ENCODE measurements at regions not wholly inside any gene's neighbourhood (a gene's known extent, or its start where the extent isn't known, plus 50 kb on each side); places are given as distances from the start of the nearest gene placed in this dataset.
"Not testable (repeated sequence)": the region's sequence is repeated elsewhere in the genome, so short reads cannot be mapped to it uniquely, and the experiment has no call there.

- no peaks in the 10 kb centered on the region for H3K27me3 ChIP-seq (ENCODE audit: control insufficient read depth, insufficient read depth, low read length)
- no peak overlapping the region for H3K4me3 ChIP-seq (ENCODE audit: low read depth, low read length)
- Mint-ChIP-seq H3K4me3 (no peak overlapping the region), H3K36me3 (no peaks in the 10 kb centered on the region), H3K4me1 (no peaks in the 10 kb centered on the region), H3K27me3 (peaks cover 9% of the 10 kb centered on the region), H3K9me3 (peaks cover 0 to 7% (median 2%) of the 10 kb centered on the region in 7 donors), H3K27ac (no peak overlapping the region)
- no peak overlapping the region for H3K27ac ChIP-seq (ENCODE audit: insufficient read depth, low read length, poor library complexity, severe bottlenecking)
- DNase-seq (no peak), ATAC-seq (ENCODE audit: low read depth in 2 of 2) (no peak)
- no peaks in the 10 kb centered on the region for H3K36me3 ChIP-seq (ENCODE audit: control insufficient read depth, insufficient read depth, low read length)
- H3K4me1 ChIP-seq (ENCODE audit: control insufficient read depth, insufficient read depth, low read length, poor library complexity, severe bottlenecking) = no peaks in the 10 kb centered on the region
- H3K9me3 ChIP-seq (ENCODE audit: control insufficient read depth in 2 of 2, low read length in 2 of 2) = no peaks in the 10 kb centered on the region
Measured at GRCh38 chr10:8159341-8160165, 105.1 kb downstream of the GATA3 start.

- H3K9me3 ChIP-seq (ENCODE audit: control insufficient read depth in 2 of 2, low read length in 2 of 2) = peaks cover 7 to 8% of the 10 kb centered on the region in 2 experiments
- H3K27me3 ChIP-seq (ENCODE audit: control insufficient read depth, insufficient read depth, low read length) = no peaks in the 10 kb centered on the region
- DNase-seq (no peak), ATAC-seq (ENCODE audit: low read depth in 2 of 2) (no peak)
- no peak overlapping the region for H3K27ac ChIP-seq (ENCODE audit: insufficient read depth, low read length, poor library complexity, severe bottlenecking)
- peaks cover 12% of the 10 kb centered on the region for H3K36me3 Mint-ChIP-seq
- no peak overlapping the region for H3K4me3 Mint-ChIP-seq
- peaks cover 6 to 19% (median 10%) of the 10 kb centered on the region in 7 donors for H3K9me3 Mint-ChIP-seq
- peaks cover 22% of the 10 kb centered on the region for H3K27me3 Mint-ChIP-seq
- H3K36me3 ChIP-seq (ENCODE audit: control insufficient read depth, insufficient read depth, low read length) = no peaks in the 10 kb centered on the region
- H3K4me3 ChIP-seq (ENCODE audit: low read depth, low read length) = no peak overlapping the region
- H3K4me1 ChIP-seq (ENCODE audit: control insufficient read depth, insufficient read depth, low read length, poor library complexity, severe bottlenecking) = no peaks in the 10 kb centered on the region
- H3K27ac Mint-ChIP-seq = no peak overlapping the region
- H3K4me1 Mint-ChIP-seq = no peaks in the 10 kb centered on the region
Measured at GRCh38 chr10:8163824-8164223, 109.3 kb downstream of the GATA3 start.

GRCh38 chr10:8164640-8165039 is 110.2 kb downstream of the GATA3 start:
- not testable (repeated sequence) for H3K4me1 Mint-ChIP-seq; DNase-seq; H3K27ac Mint-ChIP-seq; H3K27ac ChIP-seq (ENCODE audit: insufficient read depth, low read length, poor library complexity, severe bottlenecking); H3K4me1 ChIP-seq (ENCODE audit: control insufficient read depth, insufficient read depth, low read length, poor library complexity, severe bottlenecking); H3K4me3 Mint-ChIP-seq; H3K4me3 ChIP-seq (ENCODE audit: low read depth, low read length); ATAC-seq (ENCODE audit: low read depth in 2 of 2); H3K36me3 ChIP-seq (ENCODE audit: control insufficient read depth, insufficient read depth, low read length); H3K27me3 ChIP-seq (ENCODE audit: control insufficient read depth, insufficient read depth, low read length)
- peaks cover 14% of the 10 kb centered on the region in 2 experiments for H3K9me3 ChIP-seq (ENCODE audit: control insufficient read depth in 2 of 2, low read length in 2 of 2)
- H3K9me3 Mint-ChIP-seq = peaks cover 6 to 25% (median 10%) of the 10 kb centered on the region in 7 donors
- peaks cover 20% of the 10 kb centered on the region for H3K27me3 Mint-ChIP-seq
- H3K36me3 Mint-ChIP-seq = peaks cover 13% of the 10 kb centered on the region

GRCh38 chr10:8168836-8169235 is 114.3 kb downstream of the GATA3 start:
- no peak for ATAC-seq (ENCODE audit: low read depth in 2 of 2)
- Mint-ChIP-seq H3K36me3 (peaks cover 13% of the 10 kb centered on the region), H3K27me3 (peaks cover 13% of the 10 kb centered on the region), H3K4me3 (no peak overlapping the region), H3K4me1 (no peaks in the 10 kb centered on the region), H3K27ac (no peak overlapping the region), H3K9me3 (peaks cover 4 to 22% (median 10%) of the 10 kb centered on the region in 7 donors)
- no peak for DNase-seq
- Histone ChIP-seq H3K27me3 (ENCODE audit: control insufficient read depth, insufficient read depth, low read length) (no peaks in the 10 kb centered on the region), H3K4me1 (ENCODE audit: control insufficient read depth, insufficient read depth, low read length, poor library complexity, severe bottlenecking) (no peaks in the 10 kb centered on the region), H3K36me3 (ENCODE audit: control insufficient read depth, insufficient read depth, low read length) (no peaks in the 10 kb centered on the region), H3K27ac (ENCODE audit: insufficient read depth, low read length, poor library complexity, severe bottlenecking) (no peak overlapping the region), H3K9me3 (ENCODE audit: control insufficient read depth in 2 of 2, low read length in 2 of 2) (peaks cover 14 to 15% of the 10 kb centered on the region in 2 experiments), H3K4me3 (ENCODE audit: low read depth, low read length) (no peak overlapping the region)

- ATAC-seq (ENCODE audit: low read depth in 2 of 2) = no peak
- H3K9me3 ChIP-seq (ENCODE audit: control insufficient read depth in 2 of 2, low read length in 2 of 2) = peaks cover 14 to 15% of the 10 kb centered on the region in 2 experiments
- Mint-ChIP-seq H3K4me3 (no peak overlapping the region), H3K27ac (peak overlapping the region in 2 of 3 donors; percentile 6 to 44), H3K9me3 (peaks cover 2 to 19% (median 8%) of the 10 kb centered on the region in 7 donors), H3K4me1 (peaks cover 0 to 3% (median 0%) of the 10 kb centered on the region in 4 donors), H3K27me3 (peaks cover 5% of the 10 kb centered on the region), H3K36me3 (peaks cover 13% of the 10 kb centered on the region)
- DNase-seq = no peak
- no peak overlapping the region for H3K4me3 ChIP-seq (ENCODE audit: low read depth, low read length)
- H3K27ac ChIP-seq (ENCODE audit: insufficient read depth, low read length, poor library complexity, severe bottlenecking) = no peak overlapping the region
- H3K27me3 ChIP-seq (ENCODE audit: control insufficient read depth, insufficient read depth, low read length) = no peaks in the 10 kb centered on the region
- H3K36me3 ChIP-seq (ENCODE audit: control insufficient read depth, insufficient read depth, low read length) = no peaks in the 10 kb centered on the region
- H3K4me1 ChIP-seq (ENCODE audit: control insufficient read depth, insufficient read depth, low read length, poor library complexity, severe bottlenecking) = no peaks in the 10 kb centered on the region
Measured at GRCh38 chr10:8171008-8171407, 116.5 kb downstream of the GATA3 start.

GRCh38 chr10:8172604-8173003 is 118.1 kb downstream of the GATA3 start:
- Histone ChIP-seq H3K4me1 (ENCODE audit: control insufficient read depth, insufficient read depth, low read length, poor library complexity, severe bottlenecking) (no peaks in the 10 kb centered on the region), H3K27ac (ENCODE audit: insufficient read depth, low read length, poor library complexity, severe bottlenecking) (no peak overlapping the region), H3K9me3 (ENCODE audit: control insufficient read depth in 2 of 2, low read length in 2 of 2) (peaks cover 14 to 15% of the 10 kb centered on the region in 2 experiments), H3K27me3 (ENCODE audit: control insufficient read depth, insufficient read depth, low read length) (no peaks in the 10 kb centered on the region), H3K4me3 (ENCODE audit: low read depth, low read length) (no peak overlapping the region), H3K36me3 (ENCODE audit: control insufficient read depth, insufficient read depth, low read length) (no peaks in the 10 kb centered on the region)
- peaks cover 0 to 3% (median 0%) of the 10 kb centered on the region in 4 donors for H3K4me1 Mint-ChIP-seq
- no peak for ATAC-seq (ENCODE audit: low read depth in 2 of 2)
- peaks cover 11% of the 10 kb centered on the region for H3K36me3 Mint-ChIP-seq
- H3K9me3 Mint-ChIP-seq = peaks cover 0 to 19% (median 8%) of the 10 kb centered on the region in 7 donors
- H3K27ac Mint-ChIP-seq = peak overlapping the region in 1 of 3 donors; percentile 54
- peaks cover 1% of the 10 kb centered on the region for H3K27me3 Mint-ChIP-seq
- H3K4me3 Mint-ChIP-seq = no peak overlapping the region
- DNase-seq = no peak

GRCh38 chr10:8173243-8173865 is 118.9 kb downstream of the GATA3 start:
- H3K36me3 ChIP-seq (ENCODE audit: control insufficient read depth, insufficient read depth, low read length) = no peaks in the 10 kb centered on the region
- peaks cover 5% of the 10 kb centered on the region for H3K36me3 Mint-ChIP-seq
- no peak overlapping the region for H3K27ac Mint-ChIP-seq
- DNase-seq = no peak
- no peaks in the 10 kb centered on the region for H3K27me3 Mint-ChIP-seq
- no peaks in the 10 kb centered on the region for H3K27me3 ChIP-seq (ENCODE audit: control insufficient read depth, insufficient read depth, low read length)
- H3K4me1 ChIP-seq (ENCODE audit: control insufficient read depth, insufficient read depth, low read length, poor library complexity, severe bottlenecking) = no peaks in the 10 kb centered on the region
- H3K9me3 Mint-ChIP-seq = peaks cover 0 to 13% (median 6%) of the 10 kb centered on the region in 7 donors
- no peak for ATAC-seq (ENCODE audit: low read depth in 2 of 2)
- H3K4me1 Mint-ChIP-seq = peaks cover 0 to 3% (median 0%) of the 10 kb centered on the region in 4 donors
- no peak overlapping the region for H3K4me3 ChIP-seq (ENCODE audit: low read depth, low read length)
- no peak overlapping the region for H3K4me3 Mint-ChIP-seq
- H3K27ac ChIP-seq (ENCODE audit: insufficient read depth, low read length, poor library complexity, severe bottlenecking) = no peak overlapping the region
- peaks cover 11 to 12% of the 10 kb centered on the region in 2 experiments for H3K9me3 ChIP-seq (ENCODE audit: control insufficient read depth in 2 of 2, low read length in 2 of 2)
